GM19043 (cell line): ENCODE measurements at regions not wholly inside any gene's neighbourhood (a gene's known extent, or its start where the extent isn't known, plus 50 kb on each side); places are given as distances from the start of the nearest gene placed in this dataset.
"Not testable (repeated sequence)": the region's sequence is repeated elsewhere in the genome, so short reads cannot be mapped to it uniquely, and the experiment has no call there.

Source experiments
- ATAC-seq: cut with Tn5 transposase; IDR thresholded peaks from one replicate; pipeline ENCODE4 v1.9.1; 2021; ENCODE audit warnings: low read depth; ENCODE audit not compliant: unreplicated experiment

GRCh38 chr3:195669310-195669709 is 51.5 kb upstream of the MUC20 start:
- not testable (repeated sequence) for ATAC-seq

- not testable (repeated sequence) for ATAC-seq
Observed at GRCh38 chr3:195668131-195668766, 52.5 kb upstream of the MUC20 start.

- ATAC-seq: not testable (repeated sequence)
Observed at GRCh38 chr3:195665311-195665710, 55.5 kb upstream of the MUC20 start.

- ATAC-seq: not testable (repeated sequence)
Observed at GRCh38 chr3:195664131-195664530, 56.6 kb upstream of the MUC20 start.

- ATAC-seq: not testable (repeated sequence)
Observed at GRCh38 chr3:195659136-195659533, 61.6 kb upstream of the MUC20 start.

GRCh38 chr3:195658381-195659135 is 62.2 kb upstream of the MUC20 start:
- not testable (repeated sequence) for ATAC-seq

- ATAC-seq: peak; percentile 72
Observed at GRCh38 chr3:195657475-195658372, 63.1 kb upstream of the MUC20 start.

- ATAC-seq: not testable (repeated sequence)
Observed at GRCh38 chr3:195656091-195656490, 64.7 kb upstream of the MUC20 start.

GRCh38 chr3:195654746-195655145 is 66.0 kb upstream of the MUC20 start:
- not testable (repeated sequence) for ATAC-seq

- not testable (repeated sequence) for ATAC-seq
Observed at GRCh38 chr3:195654138-195654537, 66.6 kb upstream of the MUC20 start.

GRCh38 chr3:195653641-195654040 is 67.1 kb upstream of the MUC20 start:
- ATAC-seq: not testable (repeated sequence)

- ATAC-seq: not testable (repeated sequence)
Observed at GRCh38 chr3:195647912-195648702, 64.4 kb upstream of the APOD start.

- ATAC-seq: not testable (repeated sequence)
Observed at GRCh38 chr3:195645872-195646271, 62.1 kb upstream of the APOD start.

- ATAC-seq: not testable (repeated sequence)
Observed at GRCh38 chr3:195643245-195643644, 59.5 kb upstream of the APOD start.

- ATAC-seq: not testable (repeated sequence)
Observed at GRCh38 chr3:195642311-195642710, 58.6 kb upstream of the APOD start.

GRCh38 chr3:195638456-195638855 is 54.7 kb upstream of the APOD start:
- ATAC-seq: not testable (repeated sequence)

- ATAC-seq: not testable (repeated sequence)
Observed at GRCh38 chr3:195637473-195638233, 53.9 kb upstream of the APOD start.

GRCh38 chr3:195637011-195637410 is 53.3 kb upstream of the APOD start:
- not testable (repeated sequence) for ATAC-seq
